Fibroblast of pulmonary artery (primary cell): ENCODE measurements at regions not wholly inside any gene's neighbourhood (a gene's known extent, or its start where the extent isn't known, plus 50 kb on each side); places are given as distances from the start of the nearest gene placed in this dataset.

Experiments used
- DNase-seq: peaks from one replicate; pipeline ENCODE4 v3.0.0-alpha.2; 2010; ENCODE audit warnings: low read depth
- H3K4me3 ChIP-seq: replicated peaks from 2 replicates; pipeline ENCODE4 v1.5.1; 2011; ENCODE audit warnings: low read depth, mild to moderate bottlenecking, control low read depth, low read length, moderate library complexity
- CTCF ChIP-seq: IDR thresholded peaks from 2 replicates; pipeline ENCODE4 v1.5.1; 2011; ENCODE audit warnings: mild to moderate bottlenecking, control low read depth, low read length, inconsistent platforms; ENCODE audit errors: missing control alignments

DNA sequence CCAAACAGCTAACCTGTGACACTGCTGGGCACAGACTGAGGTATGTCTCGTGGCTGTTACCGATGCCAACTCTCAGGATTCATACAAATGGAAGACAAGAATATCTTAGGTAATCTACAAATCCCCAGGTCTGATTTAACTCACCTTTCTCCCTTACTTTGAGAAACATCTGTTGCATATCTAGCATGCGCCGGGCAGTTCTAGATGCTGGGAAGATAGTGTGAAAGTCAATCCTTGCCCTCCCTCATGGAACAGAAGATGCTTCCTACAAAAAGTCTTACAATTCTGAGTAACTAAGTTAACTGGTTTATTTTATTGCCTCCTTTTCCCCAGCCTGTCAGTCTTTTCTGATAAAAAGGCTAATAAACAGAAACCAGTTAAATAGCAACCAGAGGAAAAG lies 212.2 kb upstream of the FAT1 start:
- H3K4me3 ChIP-seq = no peak overlapping the region
- DNase-seq = no peak
- no peak for TF ChIP-seq CTCF

- no peak overlapping the region for H3K4me3 ChIP-seq
- DNase-seq = peak; percentile 88
- peak; percentile 28 for TF ChIP-seq CTCF
These were observed 213.1 kb upstream of the FAT1 start for GRCh38 chr4:186936496-186937375.

DNA sequence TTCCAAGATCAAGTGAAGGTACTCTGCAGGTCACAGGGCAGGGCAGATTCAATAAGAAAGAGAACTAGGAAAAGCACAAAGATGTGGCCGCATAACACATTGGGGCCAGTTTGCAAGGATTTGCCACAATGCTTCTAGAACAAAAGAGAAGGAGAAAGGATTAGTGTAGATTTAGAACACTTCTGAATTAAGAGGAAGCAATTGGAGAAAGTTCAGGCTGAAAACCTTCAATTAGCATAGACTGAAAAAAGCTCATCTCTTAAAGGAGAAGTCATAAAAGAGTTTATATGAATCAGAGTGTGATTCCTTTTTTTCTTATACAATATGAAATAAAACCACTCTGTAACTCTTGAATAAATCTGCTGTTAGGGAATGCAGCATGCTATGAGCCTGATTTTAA lies 215.6 kb upstream of the FAT1 start:
- no peak for DNase-seq
- no peak overlapping the region for H3K4me3 ChIP-seq
- no peak for TF ChIP-seq CTCF

DNA sequence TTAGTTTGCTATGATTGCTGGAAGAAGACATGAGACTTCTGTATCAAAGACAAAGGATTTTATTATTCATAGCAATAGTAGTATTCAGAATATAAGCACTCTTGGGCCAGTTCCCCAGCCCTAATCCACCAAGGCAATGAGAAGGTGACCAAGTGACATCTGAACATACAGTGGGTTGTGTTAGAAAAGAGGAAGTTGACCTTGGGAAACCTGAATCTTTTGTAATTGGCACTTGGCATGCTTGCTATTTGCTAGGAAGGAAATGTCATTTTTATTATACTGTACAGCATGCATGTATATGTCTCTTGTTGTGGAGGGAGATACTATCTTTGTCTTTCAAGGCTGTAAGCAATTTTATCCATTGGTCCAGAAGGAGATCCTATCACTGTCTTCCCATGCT lies 216.1 kb upstream of the FAT1 start:
- DNase-seq = no peak
- TF ChIP-seq CTCF = no peak
- no peak overlapping the region for H3K4me3 ChIP-seq

DNA sequence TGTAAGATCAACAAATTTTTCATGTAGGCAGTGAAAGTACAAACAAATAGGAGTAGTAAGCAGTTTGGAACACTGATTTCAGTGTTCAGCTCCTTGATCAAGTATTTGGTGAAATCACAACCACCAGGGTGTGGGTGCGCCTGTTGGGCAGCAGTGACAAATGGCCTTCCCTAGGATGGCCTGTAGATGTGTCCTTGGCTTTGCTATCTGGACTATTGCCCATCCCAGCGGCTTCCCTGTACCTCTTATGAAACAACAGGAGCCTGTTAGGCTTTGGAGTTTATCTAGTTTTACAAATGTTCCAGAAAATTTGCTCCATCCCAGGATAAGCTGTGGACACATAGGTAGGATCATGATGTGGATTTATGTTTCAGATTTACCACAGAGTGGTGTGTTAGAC lies 216.8 kb upstream of the FAT1 start:
- DNase-seq = no peak
- no peak overlapping the region for H3K4me3 ChIP-seq
- no peak for TF ChIP-seq CTCF

GRCh38 chr4:186942758-186943377 lies 219.2 kb upstream of the FAT1 start:
- peak; percentile 62 for DNase-seq
- TF ChIP-seq CTCF = peak; percentile 1
- no peak overlapping the region for H3K4me3 ChIP-seq

DNA sequence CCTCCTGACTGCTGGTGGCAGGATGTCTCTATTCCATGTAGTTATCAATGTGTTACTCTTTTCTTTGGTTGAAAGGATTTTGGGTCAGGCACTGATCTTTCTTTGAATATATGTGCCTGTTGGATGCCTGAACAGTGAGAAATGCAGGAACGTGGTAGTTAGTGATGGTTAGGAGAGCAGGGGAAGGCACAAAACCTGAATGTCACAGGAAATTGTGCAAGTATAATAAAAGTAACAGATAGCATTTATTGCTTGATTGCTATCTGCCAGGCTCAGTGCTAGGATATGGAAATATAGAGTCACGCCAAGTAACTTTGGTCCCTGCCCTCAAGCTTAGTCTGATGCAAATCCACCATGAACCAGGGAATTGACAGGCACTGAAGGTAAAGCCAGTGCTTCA lies 219.8 kb upstream of the FAT1 start:
- DNase-seq = no peak
- no peak for TF ChIP-seq CTCF
- no peak overlapping the region for H3K4me3 ChIP-seq
